GM18505 (cell line): ENCODE measurements at regions not wholly inside any gene's neighbourhood (a gene's known extent, or its start where the extent isn't known, plus 50 kb on each side); places are given as distances from the start of the nearest gene placed in this dataset.

ENCODE experiments used
- ATAC-seq: cut with Tn5 transposase; IDR thresholded peaks from one replicate; pipeline ENCODE4 v1.9.1; 2021; ENCODE audit not compliant: unreplicated experiment
- POLR2A ChIP-seq: IDR thresholded peaks from 4 replicates; pipeline ENCODE4 v1.6.1; 2011; ENCODE audit warnings: borderline replicate concordance; ENCODE audit not compliant: insufficient read depth, insufficient read length; ENCODE audit errors: extremely low read depth

GRCh38 chr2:101559551-101559950, 84.6 kb upstream of the RFX8 start:
- TF ChIP-seq POLR2A, result no peak
- ATAC-seq, result no peak

GRCh38 chr2:101558740-101559525, 84.0 kb upstream of the RFX8 start:
- ATAC-seq, result no peak
- no peak for TF ChIP-seq POLR2A

GRCh38 chr2:101556033-101556459, 81.1 kb upstream of the RFX8 start:
- ATAC-seq, result no peak
- TF ChIP-seq POLR2A, result no peak

- TF ChIP-seq POLR2A, result no peak
- ATAC-seq, result no peak
Observed at GRCh38 chr2:101551336-101551888, 76.5 kb upstream of the RFX8 start.

- no peak for TF ChIP-seq POLR2A
- no peak for ATAC-seq
Observed at GRCh38 chr2:101550555-101550954, 75.6 kb upstream of the RFX8 start.

GRCh38 chr2:101549371-101549770, 74.5 kb upstream of the RFX8 start:
- no peak for TF ChIP-seq POLR2A

GRCh38 chr2:101546376-101547058, 71.6 kb upstream of the RFX8 start:
- ATAC-seq, result no peak
- no peak for TF ChIP-seq POLR2A

More at GRCh38 chr2:101549371-101549770, 74.5 kb upstream of the RFX8 start:
- no peak for ATAC-seq

- no peak for ATAC-seq
- no peak for TF ChIP-seq POLR2A
Observed at GRCh38 chr2:101545950-101546349, 71.0 kb upstream of the RFX8 start.

- TF ChIP-seq POLR2A, result no peak
- ATAC-seq, result no peak
Observed at GRCh38 chr2:101540518-101540917, 65.6 kb upstream of the RFX8 start.

- ATAC-seq, result no peak
- no peak for TF ChIP-seq POLR2A
Observed at GRCh38 chr2:101538076-101538475, 63.2 kb upstream of the RFX8 start.

- TF ChIP-seq POLR2A, result no peak
- no peak for ATAC-seq
Observed at GRCh38 chr2:101534149-101534611, 59.3 kb upstream of the RFX8 start.

- no peak for TF ChIP-seq POLR2A
- no peak for ATAC-seq
Observed at GRCh38 chr2:101533561-101534148, 58.7 kb upstream of the RFX8 start.

- no peak for ATAC-seq
Observed at GRCh38 chr2:101528501-101528900, 53.6 kb upstream of the RFX8 start.

GRCh38 chr2:101524806-101525430, 50.0 kb upstream of the RFX8 start:
- ATAC-seq, result no peak
- no peak for TF ChIP-seq POLR2A

More at GRCh38 chr2:101528501-101528900, 53.6 kb upstream of the RFX8 start:
- no peak for TF ChIP-seq POLR2A
